Mammary epithelial cell (primary cell): ENCODE measurements at regions not wholly inside any gene's neighbourhood (a gene's known extent, or its start where the extent isn't known, plus 50 kb on each side); places are given as distances from the start of the nearest gene placed in this dataset.

Experiments used
- EZH2 ChIP-seq: IDR thresholded peaks from 2 replicates; pipeline ENCODE4 v1.6.1; 2012; ENCODE audit warnings: low read length, inconsistent platforms, borderline replicate concordance
- TF ChIP-seq, protein P1 (sequence below), 2 donors: IDR thresholded peaks in 1 of 2; conservative IDR thresholded peaks in 1 of 2; 2 replicates each; pipeline ENCODE4 v1.5.1; 2011 to 2012; ENCODE audit warnings: inconsistent platforms in 2 of 2, low read length in 2 of 2, mild to moderate bottlenecking in 2 of 2, control low read depth in 1 of 2, low read depth in 1 of 2; ENCODE audit not compliant: insufficient read depth in 1 of 2; ENCODE audit errors: extremely low read depth in 1 of 2

DNA sequence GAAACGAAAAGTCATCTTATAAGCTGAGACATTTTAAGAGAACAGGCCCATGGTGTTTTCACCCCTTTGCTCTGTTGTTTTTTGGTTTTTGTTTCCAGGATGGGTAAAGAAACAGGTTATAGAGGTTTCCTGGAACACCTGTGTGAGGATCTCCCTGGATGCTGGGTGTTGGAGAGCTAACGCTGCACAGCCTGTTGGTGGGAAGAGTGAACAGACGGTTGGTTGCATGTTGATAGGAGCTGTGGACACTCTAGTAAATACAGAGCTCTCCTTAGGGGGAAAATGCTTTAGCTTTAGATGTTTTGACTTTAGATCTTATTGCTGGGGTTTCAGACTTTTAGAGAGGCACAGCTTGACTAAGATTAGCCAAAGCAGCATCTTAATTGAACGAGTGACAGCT, 235.2 kb downstream of the SOX4 start:
- TF ChIP-seq, protein P1, sequence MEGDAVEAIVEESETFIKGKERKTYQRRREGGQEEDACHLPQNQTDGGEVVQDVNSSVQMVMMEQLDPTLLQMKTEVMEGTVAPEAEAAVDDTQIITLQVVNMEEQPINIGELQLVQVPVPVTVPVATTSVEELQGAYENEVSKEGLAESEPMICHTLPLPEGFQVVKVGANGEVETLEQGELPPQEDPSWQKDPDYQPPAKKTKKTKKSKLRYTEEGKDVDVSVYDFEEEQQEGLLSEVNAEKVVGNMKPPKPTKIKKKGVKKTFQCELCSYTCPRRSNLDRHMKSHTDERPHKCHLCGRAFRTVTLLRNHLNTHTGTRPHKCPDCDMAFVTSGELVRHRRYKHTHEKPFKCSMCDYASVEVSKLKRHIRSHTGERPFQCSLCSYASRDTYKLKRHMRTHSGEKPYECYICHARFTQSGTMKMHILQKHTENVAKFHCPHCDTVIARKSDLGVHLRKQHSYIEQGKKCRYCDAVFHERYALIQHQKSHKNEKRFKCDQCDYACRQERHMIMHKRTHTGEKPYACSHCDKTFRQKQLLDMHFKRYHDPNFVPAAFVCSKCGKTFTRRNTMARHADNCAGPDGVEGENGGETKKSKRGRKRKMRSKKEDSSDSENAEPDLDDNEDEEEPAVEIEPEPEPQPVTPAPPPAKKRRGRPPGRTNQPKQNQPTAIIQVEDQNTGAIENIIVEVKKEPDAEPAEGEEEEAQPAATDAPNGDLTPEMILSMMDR (conservative IDR thresholded peaks at IDR 0.05 in 1 of 2, IDR thresholded peaks at IDR 0.05 in 1 of 2; ENCODE audit: extremely low read depth in 1 of 2, insufficient read depth in 1 of 2, low read depth in 1 of 2, low read length in 2 of 2) = no peak
- TF ChIP-seq EZH2 = no peak
